ENCODE measurements at regions not wholly inside any gene's neighbourhood (a gene's known extent, or its start where the extent isn't known, plus 50 kb on each side); places are given as distances from the start of the nearest gene placed in this dataset.

- DNase-seq, result no peak
Observed at GRCh38 chr14:84523746-84524145, 1006.2 kb upstream of the FLRT2 start.

GRCh38 chr14:84527706-84528105 lies 1002.2 kb upstream of the FLRT2 start:
- no peak for DNase-seq

- no peak for DNase-seq
Observed at GRCh38 chr14:84532016-84532415, 997.9 kb upstream of the FLRT2 start.

GRCh38 chr14:84533181-84533725 lies 996.7 kb upstream of the FLRT2 start:
- DNase-seq, result no peak

GRCh38 chr14:84533791-84534190 lies 996.2 kb upstream of the FLRT2 start:
- DNase-seq, result no peak

GRCh38 chr14:84535484-84535883 lies 994.5 kb upstream of the FLRT2 start:
- no peak for DNase-seq

DNA sequence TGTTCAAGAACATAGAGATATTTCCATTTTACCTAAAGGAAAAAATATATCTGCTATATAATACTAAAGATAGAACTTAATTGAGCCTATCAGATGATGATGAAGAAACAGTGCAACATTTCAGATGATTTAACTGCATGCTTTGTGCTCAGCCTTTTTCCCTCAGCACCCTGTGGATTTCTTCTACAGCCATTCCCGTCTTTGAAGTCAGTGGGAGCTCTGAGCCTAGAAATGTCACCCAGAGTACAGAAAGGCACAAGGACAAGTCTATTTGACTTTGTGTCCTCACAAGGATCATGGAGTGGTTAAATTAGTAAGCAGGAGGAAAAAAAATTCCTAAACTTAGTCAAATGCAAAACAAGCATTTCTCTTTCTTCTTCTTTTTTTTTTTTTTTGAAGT lies 994.0 kb upstream of the FLRT2 start:
- DNase-seq, result no peak

DNA sequence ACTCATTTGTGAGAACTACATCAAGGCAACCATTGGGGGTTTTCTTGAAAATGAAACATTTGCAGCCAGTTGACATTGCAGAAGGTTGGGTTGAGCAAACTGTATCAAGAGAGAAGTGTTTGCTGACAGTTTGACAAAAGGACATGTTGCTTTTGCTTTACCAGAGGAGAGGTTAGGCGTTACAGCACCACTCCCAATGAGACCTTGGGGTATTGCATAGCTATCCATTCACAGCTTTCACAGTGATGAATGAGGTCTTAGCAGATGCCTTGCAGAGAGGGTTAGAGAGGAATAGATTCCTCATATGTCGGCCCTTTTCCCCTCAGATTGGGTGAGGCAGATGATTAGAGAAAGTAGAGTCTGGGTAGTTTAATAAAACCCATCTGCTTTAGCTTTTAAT lies 988.9 kb upstream of the FLRT2 start:
- no peak for DNase-seq

DNA sequence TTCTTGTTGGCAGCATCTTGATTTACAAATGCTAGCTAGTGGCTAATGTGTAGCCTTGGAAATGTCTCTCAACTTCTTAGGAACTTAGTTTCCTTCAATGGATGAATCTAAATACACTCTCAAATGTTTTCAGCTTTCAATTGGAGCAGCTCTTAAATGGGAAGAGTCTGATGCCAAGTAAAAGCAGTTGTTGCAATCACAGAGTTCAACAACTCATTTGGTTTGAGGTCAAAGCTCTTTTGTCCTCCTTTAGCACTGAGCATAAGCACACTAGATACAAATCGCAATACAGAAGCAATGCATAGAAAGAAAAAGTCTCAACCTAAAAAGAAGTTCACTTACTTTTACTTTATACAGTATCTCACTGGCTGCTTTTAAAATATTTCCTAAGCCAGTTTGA lies 986.1 kb upstream of the FLRT2 start:
- DNase-seq, result no peak

GRCh38 chr14:84544486-84545131 lies 985.3 kb upstream of the FLRT2 start:
- no peak for DNase-seq

- no peak for DNase-seq
Observed at GRCh38 chr14:84546236-84546635, 983.7 kb upstream of the FLRT2 start.

DNA sequence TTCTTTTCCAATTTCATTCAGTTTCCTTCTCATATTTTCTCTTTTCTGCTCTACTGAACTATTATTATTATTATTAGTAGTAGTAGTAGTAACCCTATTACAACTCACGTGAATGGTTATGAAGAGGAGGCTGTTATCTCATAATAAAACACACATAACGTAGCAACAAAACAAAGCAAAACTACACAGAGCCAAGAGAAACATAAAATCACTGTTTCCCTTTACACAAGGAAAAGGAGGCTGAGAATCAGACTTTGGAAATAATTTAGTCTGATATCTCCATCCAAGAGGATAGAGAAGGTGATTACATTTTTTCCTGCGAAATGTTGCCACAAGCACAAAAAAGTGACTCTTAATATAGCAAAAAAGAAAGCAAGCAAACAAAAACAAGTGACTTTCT lies 975.8 kb upstream of the FLRT2 start:
- no peak for DNase-seq

GRCh38 chr14:84555493-84555892 lies 974.5 kb upstream of the FLRT2 start:
- no peak for DNase-seq

GRCh38 chr14:84566109-84566508 lies 963.8 kb upstream of the FLRT2 start:
- no peak for DNase-seq

GRCh38 chr14:84575681-84576080 lies 954.3 kb upstream of the FLRT2 start:
- DNase-seq, result no peak

GRCh38 chr14:84579292-84579691 lies 950.7 kb upstream of the FLRT2 start:
- no peak for DNase-seq

GRCh38 chr14:84581041-84581440 lies 948.9 kb upstream of the FLRT2 start:
- DNase-seq, result no peak

DNA sequence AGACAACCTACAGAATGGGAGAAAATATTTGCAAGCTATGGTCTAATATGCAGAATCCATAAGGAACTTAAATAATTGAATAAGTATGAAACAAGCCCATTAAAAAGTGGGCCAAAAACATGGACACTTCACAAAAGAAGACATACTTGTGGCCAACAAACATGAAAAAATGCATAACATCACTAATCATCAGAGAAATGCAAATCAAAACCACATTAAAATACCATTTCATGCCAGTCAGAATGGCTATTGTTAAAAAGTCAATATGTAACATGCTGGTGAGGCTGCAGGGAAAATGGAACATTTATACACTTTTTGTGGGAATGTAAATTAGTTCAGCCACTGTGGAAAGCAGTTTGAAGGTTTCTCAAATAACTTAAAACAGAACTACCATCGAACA lies 945.4 kb upstream of the FLRT2 start:
- DNase-seq, result no peak

- DNase-seq, result peak; percentile 45
Observed at GRCh38 chr14:84591827-84592445, 938.0 kb upstream of the FLRT2 start.

- DNase-seq, result no peak
Observed at GRCh38 chr14:84592770-84593169, 937.2 kb upstream of the FLRT2 start.

- no peak for DNase-seq
Observed at GRCh38 chr14:84610086-84610485, 919.9 kb upstream of the FLRT2 start.

DNA sequence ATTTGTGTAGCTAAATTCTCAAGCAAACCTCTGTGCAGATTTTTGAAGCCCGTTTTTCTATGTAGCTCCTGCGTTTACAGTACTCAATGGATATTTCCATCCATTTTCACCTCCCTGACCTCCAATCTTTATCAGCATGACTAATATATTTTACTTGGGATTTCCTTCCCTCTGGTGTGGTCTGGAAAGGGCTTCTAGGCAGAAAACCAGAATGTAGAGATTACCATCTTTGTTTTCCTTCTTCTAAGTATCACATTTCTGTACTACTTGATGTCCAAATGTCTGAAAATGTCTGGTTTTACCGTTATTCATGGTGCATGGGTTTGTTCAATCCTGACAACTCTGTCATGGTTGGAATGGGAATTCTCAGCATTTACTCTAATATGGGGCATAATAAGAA lies 907.6 kb upstream of the FLRT2 start:
- no peak for DNase-seq

GRCh38 chr14:84643446-84643845 lies 886.5 kb upstream of the FLRT2 start:
- no peak for DNase-seq

- DNase-seq, result no peak
Observed at GRCh38 chr14:84646786-84647500, 883.0 kb upstream of the FLRT2 start.
